HL-60/S4 (cell line): ENCODE measurements at regions not wholly inside any gene's neighbourhood (a gene's known extent, or its start where the extent isn't known, plus 50 kb on each side); places are given as distances from the start of the nearest gene placed in this dataset.

ENCODE experiments used
- in situ Hi-C: fragments of 300-500 bp; cut with MboI; formaldehyde crosslinking; loops from 2 replicates; pipeline ENCODE4 v1.14.3; 2022; ENCODE audit warnings: low sequenced_read_pairs

DNA sequence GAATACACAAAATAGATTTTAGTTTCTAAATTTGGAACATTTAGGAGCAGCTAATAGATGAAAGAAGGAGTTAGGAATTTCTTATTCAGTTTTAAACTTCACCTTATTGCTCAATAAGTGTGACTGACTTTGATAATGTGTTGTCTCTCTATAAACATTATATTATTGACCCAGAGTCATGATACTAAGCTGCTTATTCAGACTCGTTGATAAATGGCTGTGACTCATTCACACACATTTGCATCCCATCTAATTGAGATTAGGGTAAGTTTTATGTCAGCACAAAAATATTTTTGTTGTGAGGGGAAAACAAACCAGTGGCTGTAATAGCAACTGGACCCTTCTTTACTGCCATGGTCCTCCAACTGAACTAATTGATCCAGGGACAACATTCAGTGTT, 137.6 kb downstream of the GOLIM4 start:
- in situ Hi-C loops = no loop called here

DNA sequence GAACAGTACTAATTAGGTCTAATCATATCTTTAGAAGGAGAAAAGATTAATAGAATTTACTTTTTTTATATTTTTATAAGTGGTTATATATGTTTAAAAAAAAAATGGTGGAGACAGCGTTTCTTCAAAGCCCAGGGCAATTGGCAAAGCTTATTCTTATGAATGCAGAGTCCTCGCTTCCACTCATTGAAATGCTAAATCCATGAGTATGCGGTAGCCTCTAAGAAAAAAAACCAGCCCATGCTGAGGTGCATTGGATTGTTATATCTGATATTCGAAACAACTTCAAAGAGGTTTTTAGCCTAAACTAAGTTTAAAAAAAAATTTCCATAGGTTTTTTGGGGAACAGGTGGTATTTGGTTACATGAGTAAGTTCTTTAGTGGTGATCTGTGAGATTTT, 142.8 kb downstream of the GOLIM4 start:
- in situ Hi-C loops = no loop called here

DNA sequence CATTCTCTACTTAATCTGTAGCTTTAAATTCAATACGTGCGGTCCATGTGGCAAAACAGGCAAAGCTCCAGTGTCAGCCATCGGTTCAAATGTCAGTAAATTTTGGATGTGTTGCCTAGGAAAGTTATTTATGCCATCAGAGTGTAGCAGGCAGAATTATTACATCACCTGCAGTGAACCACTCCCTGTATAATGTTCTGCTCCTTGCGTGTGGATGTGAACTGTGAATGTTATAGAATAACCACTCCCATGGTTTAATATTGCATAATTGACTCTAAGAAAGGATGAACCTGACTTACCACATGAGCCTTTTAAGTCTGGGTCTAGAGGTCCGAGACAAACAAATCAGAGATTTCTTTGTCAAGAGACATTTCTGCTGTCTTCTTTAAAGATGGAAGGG, 145.5 kb downstream of the GOLIM4 start:
- in situ Hi-C loops = no loop called here

DNA sequence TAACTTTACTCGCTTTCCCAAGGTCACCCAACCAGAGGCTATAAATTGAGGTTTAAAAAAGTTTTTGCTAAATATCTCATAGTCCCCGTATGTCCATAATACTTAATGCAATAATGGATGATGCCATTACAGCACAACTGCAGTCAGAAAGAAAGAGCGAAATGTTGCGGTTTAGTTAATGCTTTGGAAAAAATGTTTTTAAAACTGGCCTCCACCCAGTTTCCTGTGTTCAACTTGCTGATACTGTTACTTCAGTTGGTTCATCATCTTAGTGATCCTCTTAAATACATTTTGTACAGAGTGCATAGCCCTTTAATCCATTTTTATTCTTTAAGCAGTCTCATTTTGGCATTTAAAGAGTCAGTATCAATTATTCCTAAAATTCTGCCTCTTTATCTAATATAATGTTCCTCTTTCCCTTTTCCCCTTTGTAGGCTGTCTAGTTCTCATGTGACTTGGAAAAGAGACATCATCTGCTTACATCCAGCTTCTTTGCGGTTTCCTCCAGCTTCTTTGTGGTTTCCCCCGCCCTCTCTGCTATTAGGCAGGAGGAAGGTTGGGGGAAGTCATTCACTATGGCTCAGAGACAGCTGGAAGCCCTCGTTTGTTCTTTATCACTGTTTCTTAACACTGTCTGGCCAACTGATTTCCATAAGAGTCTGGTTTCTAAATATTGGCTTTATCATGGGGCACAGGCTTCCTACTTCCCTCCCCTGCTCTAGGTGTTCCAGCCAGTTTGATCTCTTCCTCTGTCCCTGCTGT, 154.3 kb downstream of the GOLIM4 start:
- in situ Hi-C loops = no loop called here

DNA sequence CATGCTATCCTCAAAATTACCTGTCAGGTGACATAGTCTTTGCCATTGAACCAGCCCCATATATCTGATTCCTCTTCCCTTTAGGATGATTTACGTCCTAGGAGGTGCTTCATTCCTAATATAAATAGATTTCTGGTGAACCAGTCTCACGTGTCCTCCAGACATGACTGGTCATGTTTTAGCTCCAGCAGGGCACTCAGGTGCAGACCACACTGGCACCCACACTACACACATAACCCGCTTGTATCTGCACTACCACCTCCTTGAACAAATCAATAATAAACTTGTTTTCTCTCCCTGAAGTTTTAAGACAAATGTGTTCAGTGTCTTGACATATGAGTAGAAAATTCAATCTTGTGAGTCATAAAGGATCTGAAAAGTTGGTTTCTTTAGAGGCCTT, 155.5 kb downstream of the GOLIM4 start:
- in situ Hi-C loops = no loop called here

DNA sequence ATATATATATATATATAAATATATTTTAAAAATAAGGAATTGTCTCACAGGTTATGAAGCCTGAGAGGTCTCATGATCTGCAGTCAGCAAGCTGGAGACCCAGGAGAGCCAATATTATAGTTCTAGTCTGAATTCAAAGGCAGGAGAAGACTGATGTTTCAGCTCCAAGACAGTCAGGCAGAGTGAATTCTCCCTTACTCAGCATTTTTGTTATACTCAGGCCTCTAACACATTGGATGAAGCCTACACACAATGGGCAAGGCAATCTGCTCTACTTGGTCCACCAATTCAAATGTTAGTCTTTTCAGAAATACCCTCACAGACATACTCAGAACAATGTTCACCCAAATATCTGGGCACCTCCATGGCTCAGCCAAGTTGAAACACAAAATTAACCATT, 157.2 kb downstream of the GOLIM4 start:
- in situ Hi-C loops = loop anchor here (10.0 kb wide), 1 partner anchor 216 kb away; no protein-coding TSS in a partner anchor

DNA sequence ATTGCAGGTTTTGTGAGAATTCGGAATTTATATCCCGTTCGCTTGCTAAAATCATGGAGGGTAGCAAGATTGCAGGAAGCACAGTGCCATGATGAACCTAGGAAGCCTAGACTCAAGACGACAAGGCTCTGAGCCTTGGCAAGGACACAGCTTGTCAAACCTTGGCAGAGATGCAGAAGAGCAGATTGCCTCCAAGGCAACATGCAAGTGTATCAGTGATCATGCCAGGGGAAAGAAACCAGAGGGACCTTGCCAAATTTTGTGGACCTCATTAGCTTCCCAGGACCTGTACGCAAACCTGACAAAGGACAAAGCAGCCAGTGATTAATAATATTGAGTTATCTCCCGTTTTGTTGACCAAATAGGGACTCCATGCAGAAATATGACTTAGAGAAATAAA, 159.7 kb downstream of the GOLIM4 start:
- in situ Hi-C loops = loop anchor here (10.0 kb wide), 1 partner anchor 219 kb away; no protein-coding TSS in a partner anchor

DNA sequence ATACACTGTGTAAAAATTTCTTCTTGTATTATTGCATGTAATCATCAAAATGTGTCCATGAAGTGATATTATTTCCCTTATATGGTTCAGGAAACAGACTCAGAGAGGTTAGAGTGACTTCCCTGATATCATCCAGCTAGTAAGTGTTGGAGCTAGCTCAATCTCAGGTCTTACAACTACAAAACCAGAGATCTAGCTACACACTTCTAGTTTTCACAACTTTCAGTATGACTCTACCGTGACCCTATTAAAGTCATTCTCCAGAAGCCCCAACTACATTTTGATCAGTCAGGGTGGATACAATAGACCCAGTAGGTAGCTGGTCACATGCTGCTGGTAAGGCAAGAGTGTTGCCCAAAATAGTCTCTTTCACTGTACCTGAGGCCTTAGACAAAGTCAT, 165.3 kb downstream of the GOLIM4 start:
- in situ Hi-C loops = loop anchor here (5.0 to 10.0 kb wide), 2 partner anchors 112 to 224 kb away; no protein-coding TSS in a partner anchor

DNA sequence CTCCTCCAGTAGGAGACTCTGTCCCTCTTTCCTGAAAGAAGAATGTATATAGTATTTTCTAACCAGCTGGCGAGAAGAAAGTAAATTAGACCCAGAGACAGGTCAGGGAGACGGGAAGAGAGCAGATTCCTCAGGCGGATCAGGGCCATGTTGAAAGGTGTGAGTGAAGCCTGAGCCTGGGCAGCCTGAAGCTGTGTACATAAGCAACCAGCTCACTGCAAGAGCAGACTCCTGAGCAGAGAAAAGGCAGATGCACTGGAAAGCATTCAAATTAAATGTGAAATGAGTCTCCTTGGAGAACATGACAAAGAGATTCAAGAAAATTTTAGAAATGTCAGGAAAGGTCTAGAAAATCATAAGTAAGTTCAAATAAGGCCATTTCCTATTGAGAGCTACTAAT, 165.8 kb downstream of the GOLIM4 start:
- in situ Hi-C loops = loop anchor here (5.0 to 10.0 kb wide), 2 partner anchors 112 to 225 kb away; no protein-coding TSS in a partner anchor

DNA sequence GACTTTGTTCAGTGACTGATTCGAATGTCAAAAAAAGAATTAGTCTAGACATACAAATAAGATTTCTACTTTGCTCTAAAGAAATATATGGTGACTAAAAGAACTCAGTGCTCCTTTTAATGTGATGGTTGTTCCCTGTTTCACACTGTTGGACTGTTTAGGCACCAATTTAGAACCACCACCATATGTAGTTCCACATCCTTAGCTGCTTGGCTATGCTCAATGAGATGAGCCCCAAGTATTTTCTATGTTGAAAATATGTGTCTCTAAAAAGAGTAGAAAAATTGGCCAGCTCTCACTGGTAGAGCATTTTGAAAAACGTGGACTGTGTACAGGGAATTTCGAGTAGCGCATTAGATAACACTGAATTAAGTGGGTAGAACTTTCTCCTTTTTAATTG, 167.3 kb downstream of the GOLIM4 start:
- in situ Hi-C loops = no loop called here

DNA sequence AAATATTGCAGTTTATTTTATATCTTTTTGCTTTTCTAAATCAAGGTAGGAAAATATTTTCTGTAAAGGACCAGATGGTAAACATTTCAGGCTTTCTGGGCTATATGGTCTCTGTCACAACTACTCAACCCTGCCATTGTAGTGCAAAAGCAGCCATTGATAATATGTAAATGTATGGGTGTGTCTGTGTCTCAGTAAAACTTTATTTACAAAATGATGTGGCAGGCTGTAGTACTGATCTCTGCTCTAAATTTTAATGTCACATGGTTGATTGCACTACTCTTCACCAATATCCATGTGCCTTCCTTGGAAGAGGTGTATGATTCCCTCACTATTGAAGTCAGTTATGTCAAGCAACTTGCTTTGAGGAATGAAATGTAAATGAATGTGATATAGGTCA, 175.0 kb downstream of the GOLIM4 start:
- in situ Hi-C loops = no loop called here

DNA sequence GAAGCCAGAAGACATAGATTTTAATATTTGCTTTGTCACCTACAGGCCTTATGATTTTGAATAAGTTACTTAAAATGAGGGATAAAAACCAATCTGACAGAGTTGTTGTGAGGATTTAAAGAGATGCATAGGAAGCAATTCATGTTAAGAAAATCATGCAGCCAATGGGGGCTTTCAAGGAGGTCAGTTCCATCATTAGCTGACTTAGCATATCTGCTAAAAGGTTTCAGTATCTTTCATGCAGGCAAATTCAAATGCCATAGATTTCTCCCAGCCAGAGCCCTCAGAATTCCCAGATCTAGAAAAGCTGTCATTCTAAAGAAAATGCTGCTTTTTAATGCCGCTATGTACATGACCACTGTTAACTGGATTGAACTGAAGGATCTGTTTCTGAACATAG, 176.1 kb downstream of the GOLIM4 start:
- in situ Hi-C loops = no loop called here

DNA sequence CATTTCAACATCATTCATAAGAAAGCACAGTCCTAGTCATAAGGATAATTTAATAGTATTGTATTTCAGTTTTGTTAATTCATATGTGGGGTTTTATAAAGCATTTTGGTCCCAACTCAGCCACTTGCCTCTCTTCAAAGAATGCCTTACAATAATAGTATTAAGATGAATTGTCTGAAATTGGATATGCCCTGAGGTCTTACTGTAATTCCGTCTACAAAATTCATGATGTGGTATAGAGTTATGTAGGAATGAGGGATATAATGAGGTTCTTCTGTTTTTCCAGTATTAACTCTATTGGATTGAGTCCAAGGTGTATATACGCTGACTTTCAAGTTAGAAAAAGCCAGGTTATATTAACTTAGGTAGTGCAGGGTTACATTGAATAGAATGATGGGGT, 177.0 kb downstream of the GOLIM4 start:
- in situ Hi-C loops = no loop called here

DNA sequence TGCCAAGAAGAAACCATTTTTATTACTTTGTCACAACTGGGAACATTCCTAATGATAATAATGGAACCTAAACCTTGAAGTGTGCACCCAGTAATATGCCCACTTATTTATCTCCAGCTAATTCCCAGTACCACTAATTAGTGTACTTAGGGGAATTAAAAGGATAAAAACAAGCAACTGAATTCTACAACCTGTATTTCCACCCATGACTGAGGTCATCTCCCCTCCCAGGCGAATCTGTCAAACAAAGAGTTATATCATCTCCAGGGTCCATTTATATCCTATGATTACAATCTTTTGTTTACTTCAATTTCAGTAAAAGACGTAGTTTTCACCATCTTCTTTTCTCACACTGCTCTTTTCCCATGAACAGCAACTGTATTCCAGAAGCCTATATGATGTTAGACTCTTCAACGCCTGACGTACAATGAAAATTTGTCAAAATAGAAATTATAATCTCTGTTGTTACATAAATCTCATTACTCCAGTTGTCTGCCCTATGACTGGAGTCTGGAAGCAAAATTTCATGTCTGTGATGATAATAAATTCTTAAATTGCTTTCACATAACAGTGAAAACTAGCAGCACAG, 177.6 kb downstream of the GOLIM4 start:
- in situ Hi-C loops = no loop called here

DNA sequence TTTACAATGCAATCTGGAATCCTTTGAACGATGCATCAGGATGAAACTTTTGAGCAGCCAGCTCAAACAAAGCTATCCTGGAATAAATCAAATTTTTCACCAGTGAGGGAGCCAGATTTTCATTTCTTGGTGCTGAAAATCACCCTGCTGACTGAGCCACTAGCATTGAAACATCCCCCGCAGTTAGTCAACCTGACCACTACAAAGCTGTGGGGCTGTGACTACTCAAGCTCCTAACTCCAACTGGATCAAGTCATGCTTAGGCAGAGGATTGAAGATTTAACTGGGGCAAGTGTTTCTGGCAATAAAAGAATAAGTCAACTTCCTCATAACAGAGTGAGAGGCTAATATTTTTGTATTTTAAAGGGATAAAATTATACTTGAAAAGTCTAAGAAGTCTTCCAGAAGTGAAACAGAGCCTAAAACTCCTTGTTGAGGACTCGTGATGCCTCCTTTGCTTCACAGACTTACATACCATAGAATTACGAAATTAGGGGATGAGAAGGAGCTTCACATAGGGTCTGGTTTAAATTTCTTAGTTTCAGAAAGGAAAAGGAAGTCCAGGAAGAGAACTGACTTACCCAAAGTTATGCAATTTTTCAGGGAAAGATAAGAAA, 177.8 kb downstream of the SERPINI1 start:
- in situ Hi-C loops = no loop called here

DNA sequence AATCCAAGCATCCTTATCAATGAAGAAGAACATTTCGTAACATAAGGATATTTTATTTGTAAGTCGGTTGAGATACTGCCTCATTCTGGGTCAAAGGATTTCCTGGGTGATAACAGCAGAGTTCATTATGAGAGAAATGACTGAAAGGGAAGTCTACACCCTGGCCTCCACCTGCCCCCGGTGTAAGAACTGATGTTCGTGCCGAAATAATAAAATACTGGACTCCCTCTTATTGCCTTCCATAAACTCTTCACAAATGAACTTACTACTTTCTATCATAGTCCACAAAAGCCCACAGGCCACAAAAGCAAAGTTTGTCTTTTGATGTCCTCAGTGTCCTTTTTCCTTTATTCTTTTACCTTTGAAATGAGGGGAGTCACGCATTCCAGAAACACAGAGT, 174.4 kb downstream of the SERPINI1 start:
- in situ Hi-C loops = no loop called here

DNA sequence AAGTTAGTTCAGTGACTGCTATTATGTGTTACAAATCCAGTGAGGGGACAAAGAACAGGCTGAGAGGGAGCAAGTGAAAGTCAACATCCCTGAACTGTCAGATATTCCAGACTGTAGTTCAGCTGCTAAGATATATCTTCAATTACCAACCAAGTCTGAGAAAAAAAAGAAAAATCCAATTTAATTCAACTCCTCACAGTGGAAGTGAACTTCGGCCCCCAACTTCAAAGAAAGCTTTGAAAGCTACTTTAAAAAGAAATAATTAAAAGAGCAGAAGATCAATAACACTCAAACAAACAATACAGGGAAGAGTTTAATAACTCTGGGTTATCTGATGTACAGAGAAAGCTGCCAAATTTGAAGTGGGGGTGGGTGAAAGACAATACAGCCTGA, 174.0 kb downstream of the SERPINI1 start:
- in situ Hi-C loops = no loop called here

DNA sequence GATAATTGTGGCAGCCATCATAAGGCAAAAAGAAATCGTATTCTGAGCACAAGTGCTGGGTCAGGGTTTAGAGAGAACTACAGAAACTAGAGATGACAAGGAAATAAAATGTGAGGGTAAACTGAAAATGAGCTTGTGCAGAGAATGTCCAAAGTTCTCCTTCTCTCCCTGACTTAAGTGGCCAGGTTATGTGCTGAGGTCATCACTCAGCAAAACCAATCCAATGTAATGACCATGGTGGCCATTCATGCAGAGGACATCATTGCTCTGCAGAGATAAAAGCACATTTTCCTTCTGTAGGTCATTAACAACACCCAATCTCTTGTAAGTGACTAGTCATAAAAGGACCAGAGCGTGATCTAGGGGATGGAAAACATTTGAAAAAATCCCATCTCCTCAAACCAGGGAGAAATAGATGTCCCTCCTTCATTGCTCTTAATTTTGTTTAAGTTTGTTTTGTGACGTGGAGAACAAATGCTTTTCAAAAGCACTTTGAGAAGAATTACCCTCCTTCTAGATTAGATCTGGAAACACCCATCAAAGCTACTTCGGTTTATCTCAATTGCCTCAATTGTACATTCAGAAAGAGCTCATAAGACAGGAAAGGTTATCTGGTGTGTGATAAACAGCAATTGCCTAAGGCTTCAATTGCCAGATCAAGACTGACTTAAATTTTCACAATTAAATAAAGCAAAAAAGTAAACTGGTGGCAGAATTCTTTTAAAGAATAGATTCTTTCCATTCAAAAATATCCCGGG, 173.4 kb downstream of the SERPINI1 start:
- in situ Hi-C loops = no loop called here

DNA sequence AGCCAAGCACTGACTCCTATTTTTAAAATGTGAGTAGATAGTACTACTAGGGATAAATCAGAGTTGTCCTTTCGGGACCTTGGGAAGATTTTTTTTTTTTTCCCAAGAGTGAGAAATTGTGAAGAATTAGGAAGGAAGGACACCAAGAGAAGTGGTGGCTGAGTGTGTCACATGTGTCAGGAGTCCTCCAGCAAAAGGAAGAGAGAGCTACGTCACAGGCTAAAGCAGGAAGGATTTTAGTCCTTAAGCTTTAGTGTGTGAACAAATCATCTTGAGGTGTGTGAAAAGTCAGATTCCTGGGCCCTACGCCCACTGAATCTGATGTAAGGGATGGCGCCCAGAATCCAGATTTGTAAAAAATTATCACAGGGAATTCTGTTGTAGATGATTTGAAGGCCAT, 172.7 kb downstream of the SERPINI1 start:
- in situ Hi-C loops = no loop called here

DNA sequence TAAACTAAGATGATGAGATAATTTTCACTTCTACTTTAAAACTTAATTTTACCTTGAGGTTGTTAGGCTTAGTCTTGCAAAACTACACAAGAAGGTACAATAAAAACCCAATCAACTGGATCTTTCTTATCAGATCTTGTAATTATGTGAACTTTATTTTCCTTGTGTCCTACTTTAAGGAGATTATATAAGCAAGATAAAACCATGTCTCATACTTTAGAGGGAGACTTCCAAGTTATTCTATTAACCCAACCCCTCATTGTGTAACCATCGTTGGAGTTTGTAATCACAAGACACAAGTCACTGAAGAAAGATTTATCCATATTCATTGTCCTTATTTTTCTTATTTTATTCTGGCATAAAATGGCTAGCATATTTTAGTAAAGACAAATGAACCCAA, 165.6 kb downstream of the SERPINI1 start:
- in situ Hi-C loops = no loop called here

DNA sequence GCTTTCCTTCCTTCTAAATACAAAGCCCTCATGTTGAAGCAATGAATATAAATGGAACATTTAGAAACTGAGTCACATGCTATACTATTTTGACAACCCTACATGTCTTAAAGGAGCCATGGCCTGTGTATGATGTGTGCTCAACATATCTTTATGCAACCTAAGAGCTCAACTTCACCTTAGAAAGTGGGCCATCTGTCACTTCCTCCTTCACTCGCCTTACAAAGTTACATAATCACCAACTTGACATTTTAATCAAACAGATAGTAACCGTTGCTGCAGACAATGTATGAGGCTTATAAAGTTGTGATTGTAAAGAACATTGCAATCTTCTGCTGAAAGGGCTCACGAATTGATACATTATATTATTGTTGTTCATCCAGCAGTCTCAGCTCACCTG, 163.6 kb downstream of the SERPINI1 start:
- in situ Hi-C loops = loop anchor here (25.0 kb wide), 1 partner anchor 487 kb away; no protein-coding TSS in a partner anchor
